HG02840 (cell line): ENCODE measurements at regions not wholly inside any gene's neighbourhood (a gene's known extent, or its start where the extent isn't known, plus 50 kb on each side); places are given as distances from the start of the nearest gene placed in this dataset.
A peak's percentile ranks its signal among the peaks of the same experiment; 100 is the strongest.
"Not testable (repeated sequence)": the region's sequence is repeated elsewhere in the genome, so short reads cannot be mapped to it uniquely, and the experiment has no call there.

Source experiments
- ATAC-seq: cut with Tn5 transposase; IDR thresholded peaks from one replicate; pipeline ENCODE4 v1.9.1; 2021; ENCODE audit warnings: mild to moderate bottlenecking, moderate library complexity, moderate number of reproducible peaks; ENCODE audit not compliant: unreplicated experiment, low FRiP score

DNA sequence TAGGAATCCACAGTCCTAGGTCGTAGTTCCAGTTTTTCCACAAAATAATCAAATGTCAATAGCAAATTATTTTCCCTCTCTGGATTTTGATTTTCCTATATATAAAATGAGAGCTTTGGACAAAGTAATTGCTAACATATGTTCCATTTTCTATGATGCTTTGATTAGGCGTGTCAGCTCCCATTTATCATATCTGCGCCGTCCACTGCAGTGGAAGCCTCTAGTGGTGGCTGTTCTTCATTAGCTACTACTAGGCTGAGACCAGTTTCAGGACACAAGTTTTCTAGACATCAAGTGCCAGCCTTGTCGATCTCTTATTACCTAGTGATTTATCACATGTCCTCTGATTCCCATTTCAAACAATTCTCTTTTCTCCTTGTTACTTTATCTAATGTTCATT is 271.5 kb downstream of the TUSC7 start:
- ATAC-seq: no peak

DNA sequence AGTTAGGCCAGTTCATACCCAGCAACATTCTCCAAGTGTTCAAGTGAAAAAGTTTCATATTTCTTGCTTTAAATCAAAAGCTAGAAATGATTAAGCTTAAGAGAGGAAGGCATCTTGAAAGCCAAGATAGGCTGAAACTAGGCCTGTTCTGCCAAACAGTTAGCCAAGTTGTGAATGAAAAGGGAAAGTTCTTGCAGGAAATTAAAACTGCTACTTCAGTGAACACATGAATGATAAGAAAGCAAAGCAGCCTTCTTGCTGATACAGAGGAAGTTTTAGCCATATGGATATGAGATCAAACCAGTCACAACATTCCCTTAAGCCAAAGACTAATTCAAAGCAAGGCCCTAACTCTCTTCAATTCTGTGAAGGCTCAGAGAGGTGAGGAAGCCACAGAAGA is 274.7 kb downstream of the TUSC7 start:
- ATAC-seq: no peak

- ATAC-seq: no peak
Measured at GRCh38 chr3:116994351-116994879, 284.8 kb downstream of the TUSC7 start.

GRCh38 chr3:117003501-117003900 is 293.9 kb downstream of the TUSC7 start:
- no peak for ATAC-seq

DNA sequence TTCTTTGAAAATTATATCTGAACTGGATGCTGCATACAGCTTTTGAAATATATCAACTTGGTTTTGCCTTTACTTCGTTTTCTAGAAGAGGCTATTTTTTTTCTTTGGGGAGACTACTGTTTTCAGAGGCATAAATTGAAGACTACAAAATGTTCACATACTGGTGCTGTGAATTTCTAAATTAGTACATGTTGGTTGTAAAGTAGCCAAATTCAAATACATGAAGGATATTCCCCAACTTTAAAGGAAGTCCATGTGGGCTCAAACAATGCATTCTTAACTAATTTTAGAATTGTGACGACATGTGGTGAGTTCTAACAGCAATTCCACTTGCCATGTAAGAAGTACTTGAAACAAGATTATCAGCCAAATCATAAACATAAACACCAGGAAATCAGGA is 295.7 kb downstream of the TUSC7 start:
- no peak for ATAC-seq

DNA sequence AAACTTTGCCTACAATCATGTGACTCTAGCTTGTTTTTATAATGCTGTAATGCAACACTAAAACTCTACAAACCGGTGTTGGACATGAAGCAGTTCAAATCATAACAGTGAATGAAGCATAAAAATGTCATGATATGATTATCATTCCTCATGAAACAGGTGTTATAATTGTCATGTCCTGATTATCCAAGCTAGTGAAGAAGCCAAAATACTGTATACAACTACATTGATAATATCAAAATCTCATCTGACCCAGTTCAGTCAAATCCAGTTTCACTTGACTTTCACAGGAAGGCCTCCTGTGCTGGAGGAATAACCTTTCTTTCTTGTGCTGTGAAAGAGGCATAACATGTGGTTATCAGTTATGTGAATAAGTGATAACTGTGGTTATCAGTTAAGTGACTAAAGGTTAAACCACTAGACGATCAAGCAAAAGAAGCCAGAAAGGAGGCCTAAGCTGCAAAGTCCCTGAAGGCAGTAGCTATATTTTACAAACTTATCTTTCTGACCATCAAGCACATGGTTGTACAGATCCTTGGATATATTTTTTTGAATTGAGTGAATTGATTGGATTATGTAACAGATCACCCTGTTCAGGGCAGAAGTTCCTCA is 296.4 kb downstream of the TUSC7 start:
- no peak for ATAC-seq

- no peak for ATAC-seq
Measured at GRCh38 chr3:117010318-117010717, 300.7 kb downstream of the TUSC7 start.

- no peak for ATAC-seq
Measured at GRCh38 chr3:117011687-117012250, 302.2 kb downstream of the TUSC7 start.

DNA sequence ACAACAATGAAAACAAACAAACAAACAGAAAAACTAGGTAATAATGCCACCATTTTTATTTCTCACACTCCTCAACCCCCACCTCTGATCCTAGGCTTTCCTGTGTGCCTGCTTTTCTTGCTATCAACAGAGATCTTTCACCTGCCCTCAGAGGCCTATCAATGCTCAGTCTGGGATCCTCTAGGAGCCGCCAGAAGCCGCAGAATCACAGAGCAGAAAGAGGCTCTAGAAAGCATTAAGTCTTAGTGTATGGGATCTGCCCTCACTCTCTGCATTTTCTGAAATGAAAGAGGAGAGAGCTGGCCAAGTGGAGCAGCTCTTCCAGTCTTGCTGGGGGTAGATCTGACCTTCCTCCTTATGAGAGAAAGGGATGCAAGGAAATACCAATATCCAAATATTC is 306.8 kb downstream of the TUSC7 start:
- ATAC-seq: no peak

- ATAC-seq: peak; percentile 79
Measured at GRCh38 chr3:117017135-117017894, 307.7 kb downstream of the TUSC7 start.

DNA sequence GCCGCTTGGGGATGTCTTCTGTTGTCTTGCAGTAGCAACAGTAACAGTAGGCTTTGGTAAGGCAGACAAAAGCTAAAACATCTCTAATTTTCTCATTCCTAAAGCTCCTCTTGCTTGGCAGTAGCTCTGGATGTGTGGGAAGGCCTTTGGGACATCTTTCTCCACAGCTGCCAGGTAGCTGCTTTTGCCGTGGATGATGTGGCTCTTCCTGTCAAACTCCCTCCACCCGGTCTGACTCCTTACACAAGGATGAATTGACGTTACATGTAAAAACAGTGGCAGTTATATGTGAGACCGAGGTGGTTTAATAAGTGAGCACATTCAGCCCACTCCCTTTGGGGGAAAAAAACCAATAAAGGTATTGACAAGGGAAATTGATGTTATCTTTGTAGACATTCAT is 309.1 kb downstream of the TUSC7 start:
- ATAC-seq: no peak

DNA sequence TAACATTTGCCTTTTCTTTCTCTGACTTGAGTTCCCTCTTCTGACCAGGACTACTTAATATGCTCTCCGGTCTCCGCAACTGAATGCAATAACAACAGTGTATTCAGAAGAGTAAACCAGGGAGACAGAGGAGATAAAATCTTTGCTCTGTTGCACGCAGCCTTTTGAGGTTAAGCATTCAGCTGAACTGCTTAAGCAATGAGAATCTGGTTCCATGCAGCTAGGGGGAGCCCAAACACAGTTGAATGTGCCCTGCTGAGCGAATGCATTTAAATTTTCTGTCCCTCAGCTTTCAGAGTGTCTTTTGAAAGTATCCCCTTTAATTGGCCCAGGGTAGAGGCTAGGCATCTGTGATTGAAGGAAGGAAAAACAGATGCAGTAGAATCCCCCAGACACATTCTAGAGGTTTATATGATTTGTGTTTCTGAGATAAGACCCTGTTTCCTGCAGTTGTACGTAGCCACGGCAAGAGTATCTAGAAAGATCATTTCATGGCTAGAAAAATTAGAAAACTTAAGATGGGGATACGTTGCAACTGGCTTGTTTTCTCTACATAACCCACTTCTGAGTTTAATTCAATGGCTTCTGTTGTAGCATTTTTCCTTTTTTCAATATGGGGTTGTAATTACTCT is 309.6 kb downstream of the TUSC7 start:
- peak; percentile 65 for ATAC-seq

DNA sequence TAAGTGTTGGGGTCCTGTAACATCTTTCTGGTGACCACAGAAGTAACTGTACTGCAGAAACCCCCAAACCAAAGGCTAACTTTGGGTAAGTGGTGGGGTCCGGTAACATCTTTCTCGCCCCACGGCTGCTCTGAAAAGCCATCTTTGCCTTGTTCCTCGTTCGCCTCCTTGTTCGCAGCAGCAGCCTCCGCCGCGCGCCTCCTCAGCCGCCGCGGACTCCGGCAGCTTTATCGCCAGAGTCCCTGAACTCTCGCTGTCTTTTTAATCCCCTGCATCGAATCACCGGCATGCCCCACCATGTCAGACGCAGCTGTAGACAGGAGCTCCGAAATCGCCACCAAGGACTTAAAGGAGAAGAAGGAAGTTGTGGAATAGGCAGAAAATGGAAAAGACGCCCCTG is 316.8 kb downstream of the TUSC7 start:
- no peak for ATAC-seq

GRCh38 chr3:117035745-117036144 is 326.2 kb downstream of the TUSC7 start:
- no peak for ATAC-seq

DNA sequence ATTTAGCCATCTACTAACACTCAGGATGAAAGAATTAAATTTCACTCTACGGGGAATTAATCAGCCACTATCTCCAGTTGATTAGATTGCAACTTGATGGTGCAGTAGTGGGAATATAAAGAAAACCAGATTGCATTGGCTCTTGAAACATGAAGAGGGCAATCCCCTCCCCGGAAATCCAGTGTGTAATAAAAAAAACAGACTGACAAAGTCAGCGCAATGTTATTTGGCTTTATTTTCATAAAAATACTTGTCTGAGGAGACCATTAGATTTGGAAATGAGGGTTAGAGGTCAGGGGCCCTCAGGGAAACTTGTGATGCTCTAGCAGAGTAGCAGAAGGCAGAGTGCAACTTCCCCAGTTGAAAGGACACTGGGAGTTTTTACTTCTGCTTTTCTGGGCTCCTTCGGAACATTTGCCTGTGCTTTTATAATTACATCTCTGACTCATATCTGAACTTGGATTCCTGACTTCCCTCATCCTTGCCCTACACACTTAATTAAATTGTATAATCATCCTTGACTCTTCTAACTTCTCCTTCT is 326.8 kb downstream of the TUSC7 start:
- no peak for ATAC-seq

GRCh38 chr3:117045143-117045542 is 335.6 kb downstream of the TUSC7 start:
- ATAC-seq: no peak

- no peak for ATAC-seq
Measured at GRCh38 chr3:117047951-117048705, 338.5 kb downstream of the TUSC7 start.

DNA sequence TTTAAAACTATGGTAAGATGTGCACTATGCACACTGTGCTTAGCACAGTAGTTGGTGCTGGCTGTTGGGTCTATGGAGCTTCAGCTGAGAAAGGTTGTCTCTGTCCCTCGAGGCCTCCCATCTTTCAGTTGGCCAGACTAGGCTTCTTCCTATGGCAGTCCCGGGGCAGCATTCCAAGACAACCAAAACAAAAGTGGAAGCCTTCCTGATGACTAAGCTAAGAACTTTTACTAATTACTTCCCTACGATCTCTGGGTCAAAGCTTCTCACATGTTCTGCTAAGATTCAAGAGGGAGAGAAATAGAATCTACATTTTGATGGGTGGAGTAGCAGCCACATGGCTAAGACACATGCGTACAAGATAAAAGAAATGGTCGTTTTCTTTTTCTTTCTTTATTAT is 342.8 kb downstream of the TUSC7 start:
- no peak for ATAC-seq

GRCh38 chr3:117054556-117054955 is 345.0 kb downstream of the TUSC7 start:
- no peak for ATAC-seq

- ATAC-seq: not testable (repeated sequence)
Measured at GRCh38 chr3:117056946-117057345, 347.4 kb downstream of the TUSC7 start.
